ENCODE measurements at regions not wholly inside any gene's neighbourhood (a gene's known extent, or its start where the extent isn't known, plus 50 kb on each side); places are given as distances from the start of the nearest gene placed in this dataset.

DNA sequence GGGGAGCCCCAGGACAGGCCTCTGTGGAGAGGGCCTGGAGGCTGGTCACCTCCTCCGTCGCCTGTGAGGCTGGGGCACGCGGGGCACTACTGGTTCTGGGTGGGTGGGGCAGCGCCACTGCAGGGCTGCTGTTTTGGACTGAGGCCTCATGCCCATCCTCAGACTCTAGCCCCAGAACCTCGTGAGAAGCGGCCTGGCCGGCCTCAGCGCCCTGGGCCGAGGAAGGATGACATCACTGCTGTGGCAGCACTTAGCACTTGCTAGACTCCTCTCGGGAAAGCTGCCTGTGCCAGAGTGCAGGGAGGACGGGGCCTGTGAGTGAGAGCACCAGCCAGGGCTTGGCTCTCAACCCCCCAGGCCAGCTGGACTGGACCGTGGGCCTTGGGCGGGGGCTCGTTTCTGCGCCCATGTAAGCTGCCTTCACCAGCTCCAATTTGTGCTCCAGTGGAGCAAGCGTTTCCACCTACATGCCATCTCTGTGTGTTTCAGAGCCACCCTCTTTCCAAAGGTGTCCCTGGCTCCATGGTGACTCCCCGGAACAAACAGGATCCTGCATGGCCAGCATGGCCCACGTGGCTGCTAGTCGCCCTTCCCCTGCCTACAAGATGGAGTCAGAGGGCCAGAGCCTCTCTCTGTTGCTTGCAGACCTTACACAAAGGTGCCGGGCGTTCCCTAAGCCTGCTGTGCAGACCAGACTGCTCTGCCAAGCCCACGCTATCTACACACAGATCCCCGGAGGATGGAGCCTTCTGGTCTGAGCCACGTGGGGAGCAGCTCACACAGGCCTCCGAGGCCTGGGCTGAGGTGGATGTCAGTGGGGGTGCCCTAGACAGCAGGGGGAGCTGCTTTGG, 102.9 kb downstream of the CTTN start:
- DNase-seq: no peak

DNA sequence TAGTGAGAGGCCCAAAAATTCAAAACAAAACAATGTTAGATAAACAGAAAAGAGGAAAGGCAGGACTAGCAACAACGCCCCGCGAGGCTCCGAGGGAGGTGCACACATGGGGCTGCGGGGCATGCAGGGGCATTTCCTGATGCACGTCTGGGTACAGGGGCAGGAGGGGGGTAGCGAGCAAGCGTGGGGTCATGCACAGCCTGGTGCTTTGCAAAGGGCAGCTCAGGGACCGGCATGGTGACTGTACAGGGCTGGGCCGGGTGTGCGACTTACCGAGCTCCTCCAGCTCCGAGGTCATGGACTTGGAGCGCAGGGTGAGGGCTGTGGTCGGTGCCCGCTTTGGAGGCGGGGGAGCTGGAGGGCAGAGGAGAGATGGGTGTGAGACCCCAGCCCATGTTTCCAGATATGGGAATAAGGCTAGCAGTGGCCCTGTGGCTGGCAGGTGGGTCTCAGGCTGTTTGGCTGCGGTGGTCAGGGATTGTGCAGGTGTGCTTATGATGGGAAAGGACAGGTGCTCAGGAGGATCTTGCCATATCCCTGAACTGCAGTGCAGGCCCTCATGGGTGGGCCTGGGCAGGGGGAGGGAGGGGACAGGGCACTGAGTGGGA, 103.7 kb downstream of the CTTN start:
- no peak for DNase-seq

DNA sequence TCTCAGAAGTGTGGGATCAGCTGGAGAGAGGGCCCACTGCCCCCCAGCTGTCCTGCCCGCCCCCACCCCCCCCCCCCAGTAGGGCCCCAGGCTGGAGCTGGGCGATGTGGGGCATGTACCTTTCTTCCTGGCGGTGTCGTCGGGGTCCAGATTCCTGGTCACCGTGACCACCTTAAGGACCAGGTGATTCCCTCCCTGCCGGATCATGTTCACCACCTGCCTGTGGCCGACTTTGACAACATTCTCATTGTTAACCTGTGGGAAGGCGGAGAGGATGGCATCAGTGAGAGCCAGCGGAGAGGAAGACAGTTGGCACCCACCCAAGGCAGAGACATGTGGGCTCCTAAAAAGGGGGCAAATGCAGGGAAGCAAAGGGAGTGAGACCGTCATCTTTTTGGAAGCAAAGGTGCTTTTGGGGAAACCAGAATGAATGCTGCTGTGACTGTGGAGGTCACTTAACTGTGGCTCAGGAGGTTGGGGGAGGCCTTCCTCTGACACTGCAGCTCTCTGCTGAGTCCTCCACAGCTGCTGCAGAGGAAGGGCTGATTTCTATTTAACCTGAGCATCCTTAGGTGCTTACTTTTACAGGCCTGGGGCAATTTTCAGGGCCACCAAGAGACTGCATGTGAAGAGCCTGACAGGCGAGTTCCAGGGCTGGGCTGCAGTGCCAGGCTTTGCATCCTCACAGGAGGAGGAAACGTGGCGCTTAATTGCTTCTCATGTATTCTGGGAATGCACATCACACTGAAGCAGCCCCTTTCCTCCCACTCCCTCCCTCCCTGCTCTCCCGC, 104.5 kb downstream of the CTTN start:
- no peak for DNase-seq

DNA sequence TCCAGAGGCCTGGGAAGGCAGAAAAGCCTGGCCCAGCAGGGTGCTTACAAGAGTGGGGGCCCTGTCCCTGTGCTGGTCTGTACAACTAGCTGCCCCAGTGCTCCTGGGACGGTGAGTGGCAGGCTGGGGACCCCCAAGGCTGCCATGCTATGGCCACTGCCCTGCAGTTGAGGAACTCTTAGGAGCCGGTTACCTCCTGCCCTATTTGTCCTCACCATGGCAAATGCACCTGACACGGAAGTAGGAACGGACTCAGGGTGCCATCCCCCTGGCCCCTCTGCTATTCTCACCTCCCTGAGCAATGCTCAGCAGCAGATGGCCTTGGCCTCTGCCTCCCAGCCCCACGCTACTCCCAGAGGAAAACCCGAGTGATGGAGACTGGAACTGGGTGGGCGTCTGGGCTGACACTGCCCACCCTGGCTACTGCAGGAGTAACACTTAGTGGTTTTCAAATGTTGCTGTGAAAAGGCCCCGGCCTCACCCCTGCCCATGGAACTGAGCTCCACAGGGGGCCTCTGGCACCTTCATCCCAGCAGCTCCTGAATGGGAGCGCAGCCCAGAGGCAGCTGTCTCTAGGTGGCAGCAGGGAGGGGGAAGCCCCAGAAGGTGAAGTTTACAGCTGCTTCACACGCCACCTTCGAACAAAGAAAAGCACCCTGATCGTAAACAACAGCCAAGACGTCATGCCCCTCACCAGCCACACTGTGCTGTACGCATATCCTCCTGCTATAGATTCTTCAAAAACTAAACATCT, 105.3 kb downstream of the CTTN start:
- DNase-seq: no peak

DNA sequence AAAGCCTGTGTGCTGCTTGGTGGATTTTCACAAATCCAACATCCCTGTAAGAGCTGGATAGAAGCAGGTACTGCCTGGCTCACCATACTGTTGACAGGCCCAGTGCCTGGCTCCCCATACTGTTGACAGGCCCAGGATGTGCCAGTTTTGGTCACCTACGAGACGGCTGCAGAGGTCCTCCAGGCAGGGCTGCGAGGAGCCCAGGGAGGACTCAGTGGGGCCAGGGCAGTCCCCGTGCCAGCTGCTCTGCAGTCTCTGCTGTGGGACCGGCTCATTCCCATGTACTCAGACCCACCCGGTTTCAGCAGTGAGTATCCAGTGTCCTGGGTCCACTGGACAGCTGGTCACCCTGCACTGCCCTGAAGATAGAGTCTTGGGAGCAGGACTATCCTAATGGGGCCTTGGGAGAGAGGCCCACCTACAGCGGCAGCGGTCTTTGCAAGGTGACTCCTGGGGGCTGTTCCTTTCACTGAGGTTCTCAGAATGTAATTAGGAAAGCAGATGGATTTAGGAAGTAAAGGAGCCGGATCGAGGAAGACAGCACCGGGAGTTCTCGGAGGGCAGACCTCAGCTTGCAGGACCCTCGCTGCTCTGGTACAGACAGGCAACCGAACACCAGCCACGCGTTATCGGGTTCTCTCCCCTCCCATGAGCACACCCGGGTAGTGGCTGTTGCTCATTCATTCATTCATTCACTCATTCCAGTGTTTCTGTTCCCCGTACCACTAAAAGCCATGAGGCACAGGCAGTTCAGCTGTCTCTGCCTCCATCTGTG, 106.1 kb downstream of the CTTN start:
- DNase-seq: no peak

DNA sequence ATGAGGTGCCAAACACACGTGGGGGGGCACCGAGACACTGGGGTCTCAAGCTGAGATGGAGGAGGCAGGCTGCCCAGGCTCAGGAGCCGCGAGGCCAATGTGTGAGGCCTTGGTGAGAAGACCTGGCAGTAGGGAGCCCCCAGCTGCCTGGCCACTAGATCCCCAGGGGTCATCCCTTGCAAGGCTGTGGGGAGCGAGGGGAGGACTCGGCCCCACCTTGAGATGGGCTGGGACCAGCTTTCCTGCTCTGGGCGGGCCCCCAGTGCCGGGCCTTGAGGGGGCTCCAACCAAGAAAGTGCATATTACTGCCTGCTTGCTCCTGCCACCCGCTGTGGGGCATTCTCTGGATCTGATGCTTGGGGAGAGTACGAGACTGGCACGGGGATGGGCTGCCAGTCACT, 107.0 kb downstream of the CTTN start:
- DNase-seq: no peak

DNA sequence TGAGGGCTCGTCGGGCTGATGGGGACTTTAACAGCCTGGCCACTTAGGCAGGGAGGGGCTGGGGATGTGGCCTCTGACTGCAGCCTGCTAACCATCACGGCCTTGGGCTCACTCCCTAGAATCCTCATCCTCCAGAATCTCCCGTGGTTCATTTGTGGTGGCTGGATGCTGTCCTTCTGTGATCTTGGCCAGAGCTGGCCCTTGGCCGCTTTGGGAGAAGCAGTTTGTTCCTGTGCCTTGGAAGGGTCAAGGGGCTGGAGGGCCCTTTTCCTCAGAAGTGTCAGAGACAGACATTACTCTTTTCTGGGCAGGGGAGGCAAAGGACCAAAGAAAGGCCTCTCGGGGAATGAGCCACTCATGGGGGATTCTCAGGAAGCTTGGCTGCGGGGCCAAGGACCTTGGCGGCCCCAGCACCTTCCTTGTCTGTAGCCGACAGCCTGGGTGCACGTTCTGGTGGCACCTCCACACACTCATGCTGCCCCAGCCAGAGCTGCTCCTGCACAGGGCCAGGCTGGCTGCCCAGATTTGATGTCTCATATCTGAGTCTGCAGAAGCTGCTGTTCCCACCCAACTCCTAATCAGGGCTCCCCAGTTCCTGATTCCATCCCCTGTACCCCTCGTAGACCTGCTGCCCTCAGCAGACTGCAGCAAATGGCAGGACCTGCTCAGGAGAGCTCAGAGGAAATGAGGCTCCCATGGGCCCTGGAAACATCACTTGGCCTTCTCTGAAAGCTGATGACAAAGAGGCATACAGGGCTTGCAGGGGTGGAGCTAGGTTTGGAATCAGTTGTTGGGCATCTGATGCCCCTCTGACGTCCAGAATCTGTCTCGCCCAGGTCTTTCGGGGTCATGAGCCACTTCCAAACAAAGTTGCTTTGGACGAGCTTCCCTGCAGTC, 107.7 kb downstream of the CTTN start:
- DNase-seq: no peak

DNA sequence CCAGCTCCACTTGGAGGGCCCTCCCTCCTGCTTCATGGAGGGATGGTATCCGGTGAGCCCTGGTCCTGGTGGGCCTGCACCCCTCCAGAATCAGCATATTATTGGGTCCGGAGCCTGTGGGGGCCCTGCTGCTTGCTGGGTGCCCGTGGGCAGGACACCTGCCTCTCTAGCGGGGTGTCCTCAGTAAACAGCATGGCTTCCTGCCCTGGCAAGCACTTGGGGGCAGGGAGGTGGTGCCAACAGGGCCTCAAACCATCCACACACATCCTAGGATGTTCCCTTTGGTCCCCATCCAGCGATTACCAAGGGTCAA, 108.3 kb downstream of the CTTN start:
- no peak for DNase-seq

DNA sequence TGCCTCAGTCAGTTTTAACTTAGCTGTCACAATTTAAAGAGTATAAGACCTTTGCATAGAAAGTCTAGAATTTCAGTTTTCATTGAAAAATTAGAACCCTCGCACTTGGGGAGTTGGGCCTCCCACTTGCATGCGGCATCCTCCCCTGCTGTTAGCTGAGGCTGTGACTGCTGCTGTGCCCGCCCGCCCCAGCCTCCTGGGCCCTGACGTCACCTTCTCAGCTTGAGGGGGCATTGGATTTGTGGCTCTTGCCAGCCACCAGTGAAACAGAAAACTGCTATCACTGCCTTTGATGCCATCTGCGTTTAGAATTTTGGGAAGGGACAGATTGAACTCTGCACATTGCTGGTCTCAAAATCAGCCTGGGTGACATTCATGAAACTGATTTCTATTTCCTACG, 108.7 kb downstream of the CTTN start:
- DNase-seq: no peak

DNA sequence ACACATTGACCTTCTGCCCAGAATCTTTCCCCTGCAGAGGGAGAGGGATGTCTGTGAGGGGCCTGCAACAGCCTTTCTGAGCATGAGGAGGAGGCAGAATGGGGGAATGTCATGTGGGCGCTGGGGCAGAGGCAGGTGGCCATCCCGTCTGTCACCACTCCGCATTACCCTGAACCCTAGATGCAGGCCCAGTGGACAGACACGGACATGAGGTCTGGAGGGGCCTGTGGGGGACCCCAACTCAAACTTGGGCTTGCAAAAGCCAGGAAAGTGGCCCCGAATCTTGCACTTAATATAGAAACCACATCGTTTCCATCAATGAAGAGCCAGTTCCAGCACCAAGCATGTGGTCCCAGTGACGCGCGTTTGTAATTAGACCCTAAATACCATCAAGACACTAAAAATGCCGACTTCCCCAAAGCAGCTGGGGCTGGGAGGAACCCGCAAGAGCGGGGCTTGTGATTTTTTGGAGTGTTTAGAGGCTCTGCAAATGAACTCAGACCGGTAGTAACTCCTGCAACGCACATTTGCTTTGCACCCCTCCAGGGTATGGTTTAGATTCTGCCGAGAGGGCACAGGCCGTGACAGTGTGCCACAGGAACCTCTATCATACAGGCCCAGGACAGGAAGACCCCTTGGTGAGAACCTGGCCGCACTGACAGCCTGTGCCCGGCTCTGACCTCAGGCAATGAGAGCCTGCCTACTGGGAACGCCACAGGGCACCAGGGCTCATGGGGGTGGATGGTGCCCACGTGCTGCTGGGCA, 109.3 kb downstream of the CTTN start:
- no peak for DNase-seq

DNA sequence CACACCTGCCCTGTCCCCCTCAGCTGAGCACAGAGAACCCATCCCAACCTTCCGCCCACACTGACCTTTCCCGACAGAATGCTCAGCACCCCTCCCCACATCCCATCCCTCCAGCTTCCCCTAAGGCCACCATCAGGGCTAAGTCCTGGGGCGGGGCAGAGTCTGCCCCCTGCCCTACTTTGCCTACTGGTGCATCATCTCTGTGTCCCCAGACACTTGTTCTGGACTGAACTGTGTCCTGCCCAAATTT, 109.8 kb downstream of the CTTN start:
- DNase-seq: no peak

DNA sequence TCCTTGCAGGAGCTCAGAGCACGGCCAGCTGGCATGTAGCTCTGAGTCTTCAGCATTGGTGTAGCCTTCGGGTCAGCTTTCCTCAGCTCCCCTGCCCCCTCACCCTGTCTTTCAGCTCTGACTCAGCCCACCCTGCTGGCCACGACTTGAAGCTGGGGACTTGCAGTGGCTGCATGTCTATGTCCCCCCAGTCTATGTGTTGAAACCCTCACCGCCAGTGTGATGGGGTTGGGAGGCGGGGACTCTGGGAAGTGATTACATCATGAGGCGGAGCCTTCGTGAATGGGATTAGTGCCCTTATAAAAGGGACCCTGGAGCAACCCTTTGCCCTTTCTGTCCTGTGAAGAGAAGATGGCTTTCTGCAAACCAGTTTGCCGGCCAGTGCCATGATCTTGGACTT, 111.1 kb downstream of the CTTN start:
- DNase-seq: no peak

DNA sequence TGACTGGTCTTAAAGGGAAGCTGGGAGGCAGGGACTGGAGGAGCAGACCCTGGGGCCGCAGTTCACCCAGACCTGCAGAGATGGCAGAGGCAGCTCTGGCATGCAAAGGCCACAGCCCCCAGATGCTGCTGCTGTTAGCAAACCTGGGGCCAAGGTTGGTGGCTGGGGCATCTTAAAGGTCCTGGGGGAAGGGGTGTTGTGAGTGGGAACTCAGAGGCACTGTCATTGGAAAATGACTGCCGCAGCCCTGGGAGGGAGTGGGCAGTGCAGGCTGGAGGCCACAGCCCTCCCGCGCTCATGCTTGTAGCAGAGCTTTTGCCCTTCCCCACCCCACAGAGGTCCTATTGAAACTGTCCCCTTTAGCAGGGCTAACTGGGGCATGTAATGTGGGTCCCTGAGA, 111.8 kb downstream of the CTTN start:
- DNase-seq: no peak

DNA sequence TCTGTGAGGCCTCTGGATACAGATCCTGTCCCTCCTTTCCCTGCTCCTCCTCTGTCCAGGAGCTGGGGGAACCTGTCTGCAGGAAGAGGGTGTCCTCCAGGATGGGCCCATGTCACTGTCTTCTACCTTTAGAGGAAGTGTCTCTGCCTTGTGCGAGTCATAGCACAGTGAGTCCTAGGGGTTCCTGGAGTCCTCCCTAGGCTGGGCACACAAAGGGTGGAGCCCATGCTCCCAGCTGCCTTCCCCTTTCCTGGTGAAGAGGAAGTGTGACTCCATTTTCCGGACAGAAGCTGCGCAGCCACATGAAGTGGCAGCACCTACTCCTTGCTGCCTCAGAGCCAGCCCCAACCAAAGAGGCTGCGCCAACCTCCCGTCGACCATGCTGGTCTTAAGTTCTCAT, 112.2 kb downstream of the CTTN start:
- no peak for DNase-seq

DNA sequence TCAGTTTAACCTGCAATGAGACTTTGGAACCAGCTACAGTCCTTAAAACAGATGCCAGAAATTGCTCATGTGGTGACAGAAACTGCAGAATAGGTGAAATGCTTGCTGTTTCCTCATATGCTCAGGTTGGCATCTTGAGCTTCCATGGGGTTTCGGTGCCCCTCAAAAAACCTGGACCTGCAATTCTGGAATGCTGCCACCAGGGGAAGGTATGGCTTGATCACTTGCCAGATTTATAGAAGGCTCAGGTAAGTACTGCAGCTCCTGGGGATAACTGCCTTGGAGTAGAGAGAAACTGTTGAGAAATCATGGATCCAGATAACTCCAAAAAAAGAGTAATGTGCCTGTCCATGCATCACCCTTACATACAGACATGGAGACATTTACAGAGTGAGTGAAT, 113.0 kb downstream of the CTTN start:
- no peak for DNase-seq

DNA sequence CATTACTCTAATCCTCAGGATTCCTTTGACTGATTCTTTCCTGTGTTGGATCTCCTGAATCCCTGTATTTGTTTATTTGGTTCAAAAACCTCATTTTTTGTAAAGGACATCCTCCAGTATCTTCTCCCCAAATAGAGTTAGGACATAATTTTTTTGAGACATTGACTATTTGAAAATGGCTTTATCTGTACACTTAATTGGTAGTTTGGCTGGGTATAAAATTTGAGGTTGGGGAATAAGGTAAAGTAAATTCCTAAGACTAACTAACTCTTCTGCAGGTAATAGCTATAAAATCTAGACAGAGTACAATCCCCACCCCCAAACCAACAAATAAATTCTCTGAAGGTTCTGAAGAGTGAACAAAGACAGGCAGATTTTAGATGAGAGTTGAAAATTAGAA, 114.4 kb downstream of the CTTN start:
- DNase-seq: no peak

DNA sequence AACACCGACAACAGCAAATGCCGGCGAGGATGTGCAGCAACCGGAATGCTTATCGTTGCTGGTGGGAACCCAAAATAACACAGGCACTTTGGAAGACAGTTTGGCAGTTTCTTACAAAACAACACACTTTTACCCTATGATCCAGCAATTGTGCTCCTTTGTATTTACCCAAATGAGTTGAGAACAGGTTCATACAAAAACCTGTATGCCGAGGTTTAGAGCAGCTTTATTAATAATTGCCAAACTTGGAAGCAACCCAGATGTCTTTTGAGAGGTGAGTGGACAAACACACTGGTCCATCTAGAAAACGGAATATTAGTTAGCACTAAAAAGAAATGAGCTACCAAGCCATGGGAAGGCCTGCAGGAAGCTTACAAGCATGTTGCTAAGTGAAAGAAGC, 118.9 kb downstream of the CTTN start:
- DNase-seq: no peak

DNA sequence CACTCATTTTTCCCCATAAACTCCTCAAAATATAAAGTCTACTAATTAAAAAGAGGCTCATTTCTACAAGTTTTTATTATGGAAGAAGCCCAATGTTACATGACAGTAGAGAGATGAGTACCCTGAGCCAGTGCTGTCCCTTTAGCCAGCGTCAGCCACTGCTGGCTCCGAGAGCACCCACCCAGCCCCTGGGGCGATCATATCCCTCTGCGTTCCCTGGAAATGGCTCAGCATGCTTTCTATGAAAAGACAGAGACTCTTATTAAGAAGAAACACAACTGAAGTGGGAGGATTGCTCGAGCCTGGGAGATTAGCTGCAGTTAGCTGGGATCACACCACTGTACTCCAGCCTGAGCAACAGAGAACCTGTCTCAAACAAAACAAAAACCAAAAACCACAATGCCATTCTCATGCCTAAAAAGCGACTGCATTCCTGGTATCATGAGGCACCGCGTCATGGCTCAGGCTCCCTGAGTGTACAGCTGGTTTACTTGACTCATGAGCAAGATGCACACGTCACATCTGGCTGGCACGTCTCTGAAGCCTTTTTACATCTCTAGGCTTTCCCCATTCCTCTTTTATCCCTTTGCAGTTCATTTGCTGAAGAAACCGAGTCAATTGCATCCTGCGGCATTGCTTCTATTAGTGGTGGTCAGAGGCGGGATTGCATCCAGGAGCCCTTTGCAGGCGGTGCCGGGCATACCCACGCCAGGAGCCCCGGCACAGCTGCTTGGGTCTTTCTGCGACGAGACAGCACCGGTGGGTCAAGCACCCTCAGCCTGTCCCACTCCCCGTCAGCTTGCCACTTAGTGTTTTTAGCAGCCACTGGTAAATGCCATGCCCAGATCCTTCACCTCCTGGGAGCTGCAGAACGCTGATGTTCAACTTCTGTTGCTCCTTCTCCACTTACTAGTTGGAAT, 119.9 kb downstream of the CTTN start:
- DNase-seq: peak; percentile 64

DNA sequence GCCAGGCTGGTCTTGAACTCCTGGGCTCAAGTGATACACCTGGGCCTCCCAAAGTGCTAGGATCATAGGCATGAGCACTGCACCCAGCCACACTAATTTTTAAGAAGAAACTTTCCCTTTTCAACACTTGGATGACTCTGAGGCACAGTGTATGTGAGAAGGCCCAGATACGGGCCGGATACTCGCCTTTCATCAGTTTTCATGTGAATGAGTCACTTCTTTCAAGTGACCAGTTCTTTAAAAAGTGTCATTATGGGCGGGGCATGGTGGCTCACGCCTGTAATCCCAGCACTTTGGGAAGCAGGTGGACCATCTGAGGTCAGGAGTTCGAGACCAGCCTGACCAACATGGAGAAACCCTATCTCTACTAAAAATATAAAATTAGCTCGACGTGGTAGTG, 120.8 kb downstream of the CTTN start:
- DNase-seq: no peak

Measured in fibroblast of skin of back (primary cell).